ENCODE measurements at regions not wholly inside any gene's neighbourhood (a gene's known extent, or its start where the extent isn't known, plus 50 kb on each side); places are given as distances from the start of the nearest gene placed in this dataset.

DNA sequence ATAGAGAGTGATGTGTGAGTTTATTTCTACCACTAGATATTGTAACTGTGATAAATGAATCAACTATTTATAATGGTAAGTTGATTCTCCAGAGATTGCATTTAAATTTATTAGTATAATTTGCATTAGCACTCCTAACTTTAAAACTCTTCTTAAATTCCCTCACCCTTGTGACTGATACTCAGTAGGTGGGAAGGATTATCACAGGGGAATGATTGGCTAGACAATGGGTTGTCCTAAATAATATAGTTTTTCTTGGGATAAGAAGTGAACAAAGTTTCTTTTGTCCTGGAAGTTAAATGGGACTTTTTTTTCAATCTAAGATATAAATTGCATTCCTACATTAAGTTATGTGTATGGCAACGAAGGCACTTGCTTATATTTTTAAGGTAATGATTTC is 169.2 kb upstream of the PITX2 start:
- no peaks in the 10 kb centered on the region for H3K9me3 ChIP-seq
- WGBS (ENCODE audit: missing lambda C conversion rate) = 8% methylated on average over 1 of the region's 1 CpG
- no peak overlapping the region for H3K27ac ChIP-seq
- CTCF ChIA-PET = no interaction called here
- POLR2A ChIA-PET = no interaction called here
- ATAC-seq (no peak), FAIRE-seq (no peak), DNase-seq (ENCODE audit: low read depth in 1 of 2, low spot score in 1 of 2) (no peak)
- no peak for TF ChIP-seq ZC3H11A (IDR thresholded peaks at IDR 0.05)
- no peak for TF ChIP-seq NR3C1 (IDR thresholded peaks at IDR 0.05)
- no peak overlapping the region for H3K4me3 ChIP-seq
- H3K4me1 ChIP-seq = peaks cover 12% of the 10 kb centered on the region; the same call in 1 of the 3 replicates
- H3K4me2 ChIP-seq = no peak overlapping the region

- 54% methylated on average over 4 of the region's 4 CpGs for WGBS (ENCODE audit: missing lambda C conversion rate)
- ChIA-PET POLR2A (no interaction called here), CTCF (no interaction called here)
- no peak for FAIRE-seq
- Histone ChIP-seq H3K4me1 (peaks cover 12% of the 10 kb centered on the region; the same call in 1 of the 3 replicates), H3K4me3 (no peak overlapping the region), H3K27ac (no peak overlapping the region), H3K4me2 (no peak overlapping the region), H3K9me3 (no peaks in the 10 kb centered on the region)
- no peak for DNase-seq (ENCODE audit: low read depth in 1 of 2, low spot score in 1 of 2)
- ATAC-seq = no peak
- TF ChIP-seq CEBPB (IDR thresholded peaks at IDR 0.05) = no peak
- no peak for TF ChIP-seq CHD4 (IDR thresholded peaks at IDR 0.05; ENCODE audit: borderline replicate concordance)
- no peak for TF ChIP-seq MAX (IDR thresholded peaks at IDR 0.05)
- TF ChIP-seq, protein P1, sequence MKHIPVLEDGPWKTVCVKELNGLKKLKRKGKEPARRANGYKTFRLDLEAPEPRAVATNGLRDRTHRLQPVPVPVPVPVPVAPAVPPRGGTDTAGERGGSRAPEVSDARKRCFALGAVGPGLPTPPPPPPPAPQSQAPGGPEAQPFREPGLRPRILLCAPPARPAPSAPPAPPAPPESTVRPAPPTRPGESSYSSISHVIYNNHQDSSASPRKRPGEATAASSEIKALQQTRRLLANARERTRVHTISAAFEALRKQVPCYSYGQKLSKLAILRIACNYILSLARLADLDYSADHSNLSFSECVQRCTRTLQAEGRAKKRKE (CRISPR knock-in tag; IDR thresholded peaks at IDR 0.05; ENCODE audit: low read depth) = no peak
- no peak for TF ChIP-seq HEYL (CRISPR knock-in tag; IDR thresholded peaks at IDR 0.05)
- TF ChIP-seq KDM5A (IDR thresholded peaks at IDR 0.05) = no peak
- TF ChIP-seq ZC3H11A (IDR thresholded peaks at IDR 0.05) = no peak
- TF ChIP-seq EHMT2 (IDR thresholded peaks at IDR 0.05; ENCODE audit: low read depth) = no peak
- no peak for TF ChIP-seq BHLHE40 (IDR thresholded peaks at IDR 0.05; ENCODE audit: low read depth, low read length)
- TF ChIP-seq CBX2 (IDR thresholded peaks at IDR 0.05; ENCODE audit: borderline replicate concordance, low read depth) = no peak
- TF ChIP-seq NPAS2 (CRISPR knock-in tag; IDR thresholded peaks at IDR 0.05; ENCODE audit: borderline replicate concordance) = no peak
- no peak for TF ChIP-seq PBX3 (IDR thresholded peaks at IDR 0.05)
- TF ChIP-seq CHD2 (IDR thresholded peaks at IDR 0.05; ENCODE audit: low read length, partially characterized antibody) = no peak
Measured at GRCh38 chr4:110793381-110793801, 170.5 kb upstream of the PITX2 start.

GRCh38 chr4:110793890-110794554 is 171.1 kb upstream of the PITX2 start:
- DNase-seq (ENCODE audit: low read depth in 1 of 2, low spot score in 1 of 2) (no peak), ATAC-seq (no peak)
- CTCF ChIA-PET = no interaction called here

More at GRCh38 chr4:110793890-110794554, 171.1 kb upstream of the PITX2 start:
- WGBS (ENCODE audit: missing lambda C conversion rate) = 63% methylated on average over 4 of the region's 5 CpGs
- POLR2A ChIA-PET = no interaction called here
- peaks cover 12% of the 10 kb centered on the region; the same call in 1 of the 3 replicates for H3K4me1 ChIP-seq
- H3K27ac ChIP-seq = no peak overlapping the region
- no peak for FAIRE-seq
- no peak overlapping the region for H3K4me3 ChIP-seq
- TF ChIP-seq ZSCAN20 (CRISPR knock-in tag; IDR thresholded peaks at IDR 0.05) (no peak), REST (IDR thresholded peaks at IDR 0.05) (no peak), NPAS2 (CRISPR knock-in tag; IDR thresholded peaks at IDR 0.05; ENCODE audit: borderline replicate concordance) (no peak), MYC (IDR thresholded peaks at IDR 0.05; ENCODE audit: borderline replicate concordance, low read length) (no peak), FOXS1 (CRISPR knock-in tag; IDR thresholded peaks at IDR 0.05) (no peak), CBX2 (IDR thresholded peaks at IDR 0.05; ENCODE audit: borderline replicate concordance, low read depth) (no peak), HOXB13 (CRISPR knock-in tag; IDR thresholded peaks at IDR 0.05; ENCODE audit: low read depth) (no peak), NR3C1 (IDR thresholded peaks at IDR 0.05) (no peak), CHD2 (IDR thresholded peaks at IDR 0.05; ENCODE audit: low read length, partially characterized antibody) (no peak), JUN (IDR thresholded peaks at IDR 0.05) (no peak), PHF8 (IDR thresholded peaks at IDR 0.05; ENCODE audit: borderline replicate concordance, low read depth) (no peak), EHMT2 (IDR thresholded peaks at IDR 0.05; ENCODE audit: low read depth) (no peak)
- TF ChIP-seq, protein P2, sequence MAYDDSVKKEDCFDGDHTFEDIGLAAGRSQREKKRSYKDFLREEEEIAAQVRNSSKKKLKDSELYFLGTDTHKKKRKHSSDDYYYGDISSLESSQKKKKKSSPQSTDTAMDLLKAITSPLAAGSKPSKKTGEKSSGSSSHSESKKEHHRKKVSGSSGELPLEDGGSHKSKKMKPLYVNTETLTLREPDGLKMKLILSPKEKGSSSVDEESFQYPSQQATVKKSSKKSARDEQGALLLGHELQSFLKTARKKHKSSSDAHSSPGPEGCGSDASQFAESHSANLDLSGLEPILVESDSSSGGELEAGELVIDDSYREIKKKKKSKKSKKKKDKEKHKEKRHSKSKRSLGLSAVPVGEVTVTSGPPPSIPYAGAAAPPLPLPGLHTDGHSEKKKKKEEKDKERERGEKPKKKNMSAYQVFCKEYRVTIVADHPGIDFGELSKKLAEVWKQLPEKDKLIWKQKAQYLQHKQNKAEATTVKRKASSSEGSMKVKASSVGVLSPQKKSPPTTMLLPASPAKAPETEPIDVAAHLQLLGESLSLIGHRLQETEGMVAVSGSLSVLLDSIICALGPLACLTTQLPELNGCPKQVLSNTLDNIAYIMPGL (CRISPR knock-in tag; IDR thresholded peaks at IDR 0.05; ENCODE audit: borderline replicate concordance) = no peak
- no peak overlapping the region for H3K4me2 ChIP-seq
- no peaks in the 10 kb centered on the region for H3K9me3 ChIP-seq
